ENCODE measurements at regions not wholly inside any gene's neighbourhood (a gene's known extent, or its start where the extent isn't known, plus 50 kb on each side); places are given as distances from the start of the nearest gene placed in this dataset.

GRCh38 chr13:24027494-24027893 is 130.2 kb upstream of the C1QTNF9B start:
- no peaks in the 10 kb centered on the region for H3K79me2 ChIP-seq (ENCODE audit: insufficient read depth, low read length)
- intact Hi-C loops (cut with micrococcal nuclease): loop anchor here in 1 of 2 donors (10.0 kb wide), 1 partner anchor 197 kb away; no protein-coding TSS in a partner anchor
- whole genome bisulfite sequencing (ENCODE audit: insufficient coverage): no CpG with 5 or more reads among the region's 4 CpGs
- no peaks in the 10 kb centered on the region for H3K9me3 ChIP-seq (replicated peaks in 1 of 2; ENCODE audit: control insufficient read depth in 1 of 2, insufficient read depth in 1 of 2, low read length in 2 of 2)
- H3K4me2 ChIP-seq (replicated peaks; ENCODE audit: extremely low read depth, low read length, poor library complexity, severe bottlenecking): no peak overlapping the region
- TF ChIP-seq, protein P1, sequence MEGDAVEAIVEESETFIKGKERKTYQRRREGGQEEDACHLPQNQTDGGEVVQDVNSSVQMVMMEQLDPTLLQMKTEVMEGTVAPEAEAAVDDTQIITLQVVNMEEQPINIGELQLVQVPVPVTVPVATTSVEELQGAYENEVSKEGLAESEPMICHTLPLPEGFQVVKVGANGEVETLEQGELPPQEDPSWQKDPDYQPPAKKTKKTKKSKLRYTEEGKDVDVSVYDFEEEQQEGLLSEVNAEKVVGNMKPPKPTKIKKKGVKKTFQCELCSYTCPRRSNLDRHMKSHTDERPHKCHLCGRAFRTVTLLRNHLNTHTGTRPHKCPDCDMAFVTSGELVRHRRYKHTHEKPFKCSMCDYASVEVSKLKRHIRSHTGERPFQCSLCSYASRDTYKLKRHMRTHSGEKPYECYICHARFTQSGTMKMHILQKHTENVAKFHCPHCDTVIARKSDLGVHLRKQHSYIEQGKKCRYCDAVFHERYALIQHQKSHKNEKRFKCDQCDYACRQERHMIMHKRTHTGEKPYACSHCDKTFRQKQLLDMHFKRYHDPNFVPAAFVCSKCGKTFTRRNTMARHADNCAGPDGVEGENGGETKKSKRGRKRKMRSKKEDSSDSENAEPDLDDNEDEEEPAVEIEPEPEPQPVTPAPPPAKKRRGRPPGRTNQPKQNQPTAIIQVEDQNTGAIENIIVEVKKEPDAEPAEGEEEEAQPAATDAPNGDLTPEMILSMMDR (IDR thresholded peaks at IDR 0.05): no peak
- DNase-seq: no peak
- no peaks in the 10 kb centered on the region for H4K20me1 ChIP-seq (ENCODE audit: insufficient read depth, low read length)
- no peak overlapping the region for H3K9ac ChIP-seq (ENCODE audit: insufficient read depth, low read length, poor library complexity, severe bottlenecking)
- H3K36me3 ChIP-seq (replicated peaks in 1 of 2; ENCODE audit: control insufficient read depth in 1 of 2, insufficient read depth in 2 of 2, low read length in 2 of 2): no peaks in the 10 kb centered on the region
- H2AFZ ChIP-seq (ENCODE audit: insufficient read depth, low read depth, low read length, poor library complexity, severe bottlenecking): no peak overlapping the region
- no peaks in the 10 kb centered on the region for H3K4me1 ChIP-seq (ENCODE audit: control insufficient read depth in 1 of 2, insufficient read depth in 2 of 2, low read length in 2 of 2)
- H3K27ac Mint-ChIP-seq: no peak overlapping the region
- H3K4me1 Mint-ChIP-seq: no peaks in the 10 kb centered on the region
- H3K4me3 Mint-ChIP-seq: no peak overlapping the region
- H3K9me3 Mint-ChIP-seq: peaks cover 0 to 5% (median 0%) of the 10 kb centered on the region in 7 donors
- H3K4me3 ChIP-seq (replicated peaks in 1 of 3; ENCODE audit: low read depth in 2 of 3, low read length in 3 of 3): no peak overlapping the region
- peaks cover 0 to 6% (median 6%) of the 10 kb centered on the region in 3 donors for H3K27me3 Mint-ChIP-seq (ENCODE audit: low read depth in 3 of 3)
- H3K36me3 Mint-ChIP-seq: no peaks in the 10 kb centered on the region
- no peaks in the 10 kb centered on the region for H3K27me3 ChIP-seq (ENCODE audit: control insufficient read depth in 2 of 2, insufficient read depth in 2 of 2, low read length in 2 of 2)
- H3K27ac ChIP-seq (ENCODE audit: low read depth in 1 of 2, low read length in 2 of 2): no peak overlapping the region

DNA sequence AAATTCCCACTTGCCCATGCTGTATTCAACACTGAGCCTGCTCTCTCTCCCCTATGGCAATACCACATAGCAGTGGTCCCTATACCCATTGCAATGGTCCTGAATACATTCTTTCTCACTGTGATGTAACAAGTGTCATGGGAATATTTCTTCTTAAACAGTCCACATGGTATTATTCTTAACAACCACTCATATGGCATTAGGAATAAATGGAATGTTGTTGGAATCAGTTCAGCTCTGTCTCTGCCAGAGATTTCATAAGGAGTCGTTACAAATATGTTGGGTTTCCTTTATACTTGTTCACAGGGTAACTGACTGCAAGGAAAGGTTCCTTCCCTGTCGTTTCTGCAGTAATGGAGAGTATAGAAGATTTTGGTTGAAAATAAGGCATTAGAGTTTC is 128.3 kb upstream of the SPATA13 start:
- Mint-ChIP-seq H3K4me3 (no peak overlapping the region), H3K36me3 (no peaks in the 10 kb centered on the region), H3K4me1 (no peaks in the 10 kb centered on the region), H3K27ac (no peak overlapping the region), H3K27me3 (ENCODE audit: low read depth in 3 of 3) (peaks cover 2 to 5% (median 4%) of the 10 kb centered on the region in 3 donors), H3K9me3 (peaks cover 0 to 3% (median 0%) of the 10 kb centered on the region in 7 donors)
- Histone ChIP-seq H3K4me3 (replicated peaks in 1 of 3; ENCODE audit: low read depth in 2 of 3, low read length in 3 of 3) (no peak overlapping the region), H3K4me2 (replicated peaks; ENCODE audit: extremely low read depth, low read length, poor library complexity, severe bottlenecking) (no peak overlapping the region), H4K20me1 (ENCODE audit: insufficient read depth, low read length) (no peaks in the 10 kb centered on the region), H3K36me3 (replicated peaks in 1 of 2; ENCODE audit: control insufficient read depth in 1 of 2, insufficient read depth in 2 of 2, low read length in 2 of 2) (no peaks in the 10 kb centered on the region), H3K27ac (ENCODE audit: low read depth in 1 of 2, low read length in 2 of 2) (no peak overlapping the region), H3K9ac (ENCODE audit: insufficient read depth, low read length, poor library complexity, severe bottlenecking) (no peak overlapping the region), H2AFZ (ENCODE audit: insufficient read depth, low read depth, low read length, poor library complexity, severe bottlenecking) (no peak overlapping the region), H3K9me3 (replicated peaks in 1 of 2; ENCODE audit: control insufficient read depth in 1 of 2, insufficient read depth in 1 of 2, low read length in 2 of 2) (no peaks in the 10 kb centered on the region), H3K27me3 (ENCODE audit: control insufficient read depth in 2 of 2, insufficient read depth in 2 of 2, low read length in 2 of 2) (no peaks in the 10 kb centered on the region), H3K4me1 (ENCODE audit: control insufficient read depth in 1 of 2, insufficient read depth in 2 of 2, low read length in 2 of 2) (no peaks in the 10 kb centered on the region), H3K79me2 (ENCODE audit: insufficient read depth, low read length) (no peaks in the 10 kb centered on the region)
- TF ChIP-seq, protein P1 (IDR thresholded peaks at IDR 0.05): no peak
- WGBS (ENCODE audit: insufficient coverage): 100% methylated on average over 1 of the region's 2 CpGs
- intact Hi-C loops (cut with micrococcal nuclease): no loop called here
- DNase-seq: no peak
